HG02642 (cell line): ENCODE measurements at regions not wholly inside any gene's neighbourhood (a gene's known extent, or its start where the extent isn't known, plus 50 kb on each side); places are given as distances from the start of the nearest gene placed in this dataset.
A peak's percentile ranks its signal among the peaks of the same experiment; 100 is the strongest.
"Not testable (repeated sequence)": the region's sequence is repeated elsewhere in the genome, so short reads cannot be mapped to it uniquely, and the experiment has no call there.

Experiments
- ATAC-seq: cut with Tn5 transposase; IDR thresholded peaks from one replicate; pipeline ENCODE4 v1.9.1; 2021; ENCODE audit warnings: mild to moderate bottlenecking; ENCODE audit not compliant: unreplicated experiment, poor library complexity

- no peak for ATAC-seq
These were observed 65.3 kb upstream of the PTGDR start for GRCh38 chr14:52202151-52202550.

- no peak for ATAC-seq
These were observed 77.1 kb upstream of the PTGDR start for GRCh38 chr14:52190337-52190931.

- ATAC-seq: no peak
These were observed 78.2 kb upstream of the PTGDR start for GRCh38 chr14:52189325-52189724.

- ATAC-seq: no peak
These were observed 79.1 kb upstream of the PTGDR start for GRCh38 chr14:52188381-52188780.

GRCh38 chr14:52185178-52185577, 82.3 kb upstream of the PTGDR start:
- ATAC-seq: no peak

- ATAC-seq: no peak
These were observed 84.6 kb upstream of the PTGDR start for GRCh38 chr14:52182853-52183252.

- ATAC-seq: no peak
These were observed 88.2 kb upstream of the PTGDR start for GRCh38 chr14:52179141-52179790.

- ATAC-seq: peak; percentile 63
These were observed 91.5 kb upstream of the PTGDR start for GRCh38 chr14:52175982-52176502.

GRCh38 chr14:52171932-52172331, 95.6 kb upstream of the PTGDR start:
- not testable (repeated sequence) for ATAC-seq

- ATAC-seq: no peak
These were observed 98.0 kb upstream of the NID2 start for GRCh38 chr14:52166822-52167221.

GRCh38 chr14:52155651-52156213, 86.9 kb upstream of the NID2 start:
- no peak for ATAC-seq

- no peak for ATAC-seq
These were observed 86.3 kb upstream of the NID2 start for GRCh38 chr14:52154992-52155650.

- ATAC-seq: no peak
These were observed 85.1 kb upstream of the NID2 start for GRCh38 chr14:52153939-52154338.

- ATAC-seq: no peak
These were observed 81.3 kb upstream of the NID2 start for GRCh38 chr14:52150162-52150561.

GRCh38 chr14:52148371-52148770, 79.5 kb upstream of the NID2 start:
- no peak for ATAC-seq

- ATAC-seq: no peak
These were observed 77.6 kb upstream of the NID2 start for GRCh38 chr14:52146504-52146903.

GRCh38 chr14:52144099-52144498, 75.2 kb upstream of the NID2 start:
- ATAC-seq: not testable (repeated sequence)

GRCh38 chr14:52142504-52142903, 73.6 kb upstream of the NID2 start:
- ATAC-seq: no peak

- no peak for ATAC-seq
These were observed 62.9 kb upstream of the NID2 start for GRCh38 chr14:52131640-52132320.

GRCh38 chr14:52129721-52130120, 60.9 kb upstream of the NID2 start:
- no peak for ATAC-seq

- no peak for ATAC-seq
These were observed 57.0 kb upstream of the NID2 start for GRCh38 chr14:52125885-52126284.
